ENCODE measurements at regions not wholly inside any gene's neighbourhood (a gene's known extent, or its start where the extent isn't known, plus 50 kb on each side); places are given as distances from the start of the nearest gene placed in this dataset.

GRCh38 chr5:175056831-175057230, 332.4 kb downstream of the MSX2 start:
- TF ChIP-seq CTCF (IDR thresholded peaks at IDR 0.05) = no peak
- no peak for TF ChIP-seq MAX (IDR thresholded peaks at IDR 0.05; ENCODE audit: low read depth)
- TF ChIP-seq SIN3A (IDR thresholded peaks at IDR 0.05; ENCODE audit: borderline replicate concordance, low read depth, low read length) = no peak
- TF ChIP-seq POLR2AphosphoS5 (IDR thresholded peaks at IDR 0.05; ENCODE audit: low read depth, low read length) = no peak
- TF ChIP-seq NRF1 (IDR thresholded peaks at IDR 0.05; ENCODE audit: low read depth, low read length) = no peak
- no peak for TF ChIP-seq YY1 (IDR thresholded peaks at IDR 0.05; ENCODE audit: low read depth)
- TF ChIP-seq SMC3 (IDR thresholded peaks at IDR 0.05; ENCODE audit: low read depth, low read length) = no peak
- TF ChIP-seq GABPA (IDR thresholded peaks at IDR 0.05; ENCODE audit: low read depth) = no peak
- TF ChIP-seq RCOR1 (IDR thresholded peaks at IDR 0.05; ENCODE audit: low read length) = no peak
- TF ChIP-seq ZBTB33 (IDR thresholded peaks at IDR 0.05; ENCODE audit: borderline replicate concordance, low read depth) = no peak
- no peak for TF ChIP-seq NFIC (IDR thresholded peaks at IDR 0.05; ENCODE audit: borderline replicate concordance)
- TF ChIP-seq RAD21 (IDR thresholded peaks at IDR 0.05; ENCODE audit: low read length) = no peak

Data from SK-N-SH (cell line).